GM12865 (cell line): ENCODE measurements at regions not wholly inside any gene's neighbourhood (a gene's known extent, or its start where the extent isn't known, plus 50 kb on each side); places are given as distances from the start of the nearest gene placed in this dataset.

Source experiments
- DNase-seq: peaks from one replicate; pipeline ENCODE4 v3.0.0; 2010; ENCODE audit warnings: low read depth
- H3K4me3 ChIP-seq: 2 replicates; pipeline ENCODE4 v1.5.1; 2011; ENCODE audit warnings: mild to moderate bottlenecking, low read depth, low read length, control low read depth
- CTCF ChIP-seq: IDR thresholded peaks from 2 replicates; pipeline ENCODE4 v1.5.1; 2011; ENCODE audit warnings: low read length, control low read depth, low read depth, inconsistent platforms; ENCODE audit not compliant: insufficient read depth; ENCODE audit errors: missing control alignments

- peak; percentile 8 for DNase-seq
These were observed 138.9 kb downstream of the SPATA31D1 start for GRCh38 chr9:82127465-82127864.

GRCh38 chr9:82128011-82128696 lies 139.6 kb downstream of the SPATA31D1 start:
- no peak for TF ChIP-seq CTCF
- H3K4me3 ChIP-seq = no peak overlapping the region
- peak; percentile 56 for DNase-seq

More at GRCh38 chr9:82127465-82127864, 138.9 kb downstream of the SPATA31D1 start:
- no peak for TF ChIP-seq CTCF
- no peak overlapping the region for H3K4me3 ChIP-seq

GRCh38 chr9:82129708-82130107 lies 141.1 kb downstream of the SPATA31D1 start:
- no peak for TF ChIP-seq CTCF
- DNase-seq = no peak
- H3K4me3 ChIP-seq = no peak overlapping the region

- no peak for TF ChIP-seq CTCF
- DNase-seq = no peak
- no peak overlapping the region for H3K4me3 ChIP-seq
These were observed 141.9 kb downstream of the SPATA31D1 start for GRCh38 chr9:82130331-82131042.

- no peak overlapping the region for H3K4me3 ChIP-seq
- DNase-seq = no peak
- no peak for TF ChIP-seq CTCF
These were observed 142.5 kb downstream of the SPATA31D1 start for GRCh38 chr9:82131072-82131471.

GRCh38 chr9:82132024-82132423 lies 143.5 kb downstream of the SPATA31D1 start:
- no peak for TF ChIP-seq CTCF
- H3K4me3 ChIP-seq = no peak overlapping the region
- DNase-seq = no peak
